BE2C (cell line): ENCODE measurements at regions not wholly inside any gene's neighbourhood (a gene's known extent, or its start where the extent isn't known, plus 50 kb on each side); places are given as distances from the start of the nearest gene placed in this dataset.

Source experiments
- DNase-seq: peaks from one replicate; pipeline ENCODE4 v3.0.0-alpha.2; 2020
- H3K27me3 ChIP-seq: fragments of 250-450 bp; sonication (Bioruptor Pico); 2 replicates; pipeline ENCODE4 v1.5.1; 2020; ENCODE audit warnings: mild to moderate bottlenecking
- H3K36me3 ChIP-seq: fragments of 250-450 bp; sonication (Bioruptor Pico); 2 replicates; pipeline ENCODE4 v1.5.1; 2020; ENCODE audit warnings: mild to moderate bottlenecking
- H3K4me1 ChIP-seq: fragments of 250-450 bp; sonication (Bioruptor Pico); 2 replicates; pipeline ENCODE4 v1.5.1; 2020
- H3K4me3 ChIP-seq: 2 replicates; pipeline ENCODE4 v1.5.1; 2011; ENCODE audit warnings: low read depth, low read length
- H3K9me3 ChIP-seq: fragments of 250-450 bp; sonication (Bioruptor Pico); 2 replicates; pipeline ENCODE4 v1.5.1; 2020
- TF ChIP-seq, protein P1 (sequence below): IDR thresholded peaks from 2 replicates; pipeline ENCODE4 v1.5.1; 2012; ENCODE audit warnings: mild to moderate bottlenecking, low read depth, low read length

DNA sequence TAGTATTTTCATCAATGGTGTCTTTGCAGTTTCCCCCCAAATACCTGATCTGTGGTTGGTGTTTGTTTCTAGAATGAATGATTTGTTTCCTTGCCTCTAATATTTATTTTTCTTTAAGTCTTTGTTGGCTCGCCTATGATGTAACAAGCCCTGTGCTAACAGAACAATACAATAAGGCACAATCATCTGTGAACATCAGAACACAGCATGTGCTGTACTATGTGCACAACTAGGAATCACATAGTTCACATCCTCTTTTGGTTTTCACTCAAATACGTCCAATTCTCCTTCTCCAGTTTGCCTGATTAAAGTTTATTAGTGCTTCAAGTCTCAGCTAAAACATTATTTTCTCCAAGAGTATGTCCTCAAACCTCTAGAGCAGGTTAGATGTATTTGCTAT lies 613.1 kb downstream of the EPHA7 start:
- Histone ChIP-seq H3K36me3 (no peaks in the 10 kb centered on the region), H3K4me1 (no peaks in the 10 kb centered on the region), H3K4me3 (no peak overlapping the region), H3K9me3 (no peaks in the 10 kb centered on the region), H3K27me3 (peaks cover 3% of the 10 kb centered on the region; the same call in 1 of the 2 replicates)
- TF ChIP-seq, protein P1, sequence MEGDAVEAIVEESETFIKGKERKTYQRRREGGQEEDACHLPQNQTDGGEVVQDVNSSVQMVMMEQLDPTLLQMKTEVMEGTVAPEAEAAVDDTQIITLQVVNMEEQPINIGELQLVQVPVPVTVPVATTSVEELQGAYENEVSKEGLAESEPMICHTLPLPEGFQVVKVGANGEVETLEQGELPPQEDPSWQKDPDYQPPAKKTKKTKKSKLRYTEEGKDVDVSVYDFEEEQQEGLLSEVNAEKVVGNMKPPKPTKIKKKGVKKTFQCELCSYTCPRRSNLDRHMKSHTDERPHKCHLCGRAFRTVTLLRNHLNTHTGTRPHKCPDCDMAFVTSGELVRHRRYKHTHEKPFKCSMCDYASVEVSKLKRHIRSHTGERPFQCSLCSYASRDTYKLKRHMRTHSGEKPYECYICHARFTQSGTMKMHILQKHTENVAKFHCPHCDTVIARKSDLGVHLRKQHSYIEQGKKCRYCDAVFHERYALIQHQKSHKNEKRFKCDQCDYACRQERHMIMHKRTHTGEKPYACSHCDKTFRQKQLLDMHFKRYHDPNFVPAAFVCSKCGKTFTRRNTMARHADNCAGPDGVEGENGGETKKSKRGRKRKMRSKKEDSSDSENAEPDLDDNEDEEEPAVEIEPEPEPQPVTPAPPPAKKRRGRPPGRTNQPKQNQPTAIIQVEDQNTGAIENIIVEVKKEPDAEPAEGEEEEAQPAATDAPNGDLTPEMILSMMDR: no peak
- DNase-seq: no peak

DNA sequence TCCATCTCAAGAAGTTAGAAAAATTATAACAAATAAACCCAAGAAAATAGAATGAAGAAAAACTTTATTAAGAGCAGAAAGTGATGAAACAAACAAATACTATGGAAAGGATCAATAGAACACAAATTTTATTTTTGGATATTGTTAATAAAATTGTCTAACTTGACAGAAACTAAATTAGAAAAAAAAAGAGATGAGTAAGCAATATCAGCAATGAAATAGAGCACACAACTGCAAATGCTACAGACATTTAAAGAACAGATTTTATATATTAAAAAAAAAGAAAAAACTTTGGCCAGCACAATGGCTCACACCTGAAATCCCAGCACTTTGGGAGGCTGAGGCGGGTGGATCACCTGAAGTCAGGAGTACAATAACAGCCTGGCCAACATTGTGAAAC lies 628.0 kb downstream of the EPHA7 start:
- no peak for DNase-seq
- TF ChIP-seq, protein P1: no peak
- Histone ChIP-seq H3K9me3 (no peaks in the 10 kb centered on the region), H3K4me1 (no peaks in the 10 kb centered on the region), H3K4me3 (no peak overlapping the region), H3K36me3 (no peaks in the 10 kb centered on the region), H3K27me3 (no peaks in the 10 kb centered on the region)

- Histone ChIP-seq H3K4me3 (no peak overlapping the region), H3K4me1 (no peaks in the 10 kb centered on the region), H3K36me3 (no peaks in the 10 kb centered on the region), H3K27me3 (no peaks in the 10 kb centered on the region), H3K9me3 (no peaks in the 10 kb centered on the region)
- no peak for DNase-seq
- TF ChIP-seq, protein P1: no peak
Observed at GRCh38 chr6:92790381-92790780, 629.0 kb downstream of the EPHA7 start.

DNA sequence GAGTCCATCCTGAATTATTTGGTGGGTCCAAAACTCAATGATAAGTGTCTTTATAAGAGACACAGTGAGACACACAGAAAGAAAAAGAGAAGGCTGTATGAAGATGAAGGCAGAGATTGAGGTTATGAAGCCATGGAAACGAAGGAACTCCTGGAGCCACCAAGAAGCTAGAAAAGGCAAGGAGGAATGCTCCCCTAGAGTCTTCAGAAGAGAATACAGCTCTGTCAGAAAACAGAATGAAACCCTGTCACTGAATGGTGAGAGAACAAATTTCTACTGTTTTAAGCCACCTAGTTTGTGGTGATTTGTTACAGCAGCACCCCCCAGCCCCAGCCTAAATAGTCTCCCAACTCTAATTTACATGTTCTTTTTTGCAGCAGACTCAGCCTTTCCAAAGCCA lies 635.1 kb downstream of the EPHA7 start:
- Histone ChIP-seq H3K27me3 (no peaks in the 10 kb centered on the region), H3K4me1 (no peaks in the 10 kb centered on the region; the same call in 1 of the 2 replicates), H3K36me3 (no peaks in the 10 kb centered on the region), H3K4me3 (no peak overlapping the region), H3K9me3 (no peaks in the 10 kb centered on the region)
- no peak for DNase-seq
- TF ChIP-seq, protein P1: no peak

GRCh38 chr6:92779746-92780145 lies 639.6 kb downstream of the EPHA7 start:
- Histone ChIP-seq H3K27me3 (no peaks in the 10 kb centered on the region), H3K9me3 (no peaks in the 10 kb centered on the region), H3K4me3 (no peak overlapping the region), H3K4me1 (no peaks in the 10 kb centered on the region; the same call in 1 of the 2 replicates), H3K36me3 (no peaks in the 10 kb centered on the region)
- TF ChIP-seq, protein P1: no peak
- peak; percentile 80 for DNase-seq

DNA sequence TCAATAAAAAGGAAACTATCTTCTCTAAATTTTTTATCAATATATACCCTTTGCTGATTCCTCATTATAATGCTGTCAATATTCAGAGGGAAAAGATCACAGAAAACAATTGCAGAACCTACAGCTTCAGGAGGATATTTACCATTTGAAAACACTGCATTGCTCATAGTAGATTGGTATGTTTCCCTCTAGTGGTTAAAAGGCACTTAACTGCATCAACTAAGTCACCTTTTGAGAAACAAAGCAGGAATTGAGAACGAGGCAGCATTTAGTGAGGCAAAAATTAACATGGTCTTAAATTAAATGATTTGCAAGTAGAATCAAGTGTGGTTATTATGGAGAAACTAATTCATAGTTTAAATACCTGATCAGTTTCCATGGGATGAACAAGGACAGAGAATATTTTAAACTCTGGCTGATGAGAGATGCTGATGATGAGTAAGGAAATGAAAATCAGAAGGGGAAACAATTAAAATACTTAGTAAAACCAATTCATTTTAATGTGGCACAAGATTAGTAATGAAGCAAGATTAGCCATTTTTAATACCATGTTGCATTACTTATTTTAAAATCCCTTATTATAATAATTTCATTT lies 642.1 kb downstream of the EPHA7 start:
- Histone ChIP-seq H3K4me3 (no peak overlapping the region), H3K27me3 (no peaks in the 10 kb centered on the region), H3K36me3 (no peaks in the 10 kb centered on the region), H3K9me3 (no peaks in the 10 kb centered on the region), H3K4me1 (no peaks in the 10 kb centered on the region; the same call in 1 of the 2 replicates)
- no peak for DNase-seq
- TF ChIP-seq, protein P1: peak; percentile 81
